PC-3 (cell line): ENCODE measurements at regions not wholly inside any gene's neighbourhood (a gene's known extent, or its start where the extent isn't known, plus 50 kb on each side); places are given as distances from the start of the nearest gene placed in this dataset.

Experiments
- ATAC-seq: fragments of 200-7000 bp; cut with Tn5 transposase; 2 replicates; pipeline ENCODE4 v1.9.1; 2020; ENCODE audit warnings: mild to moderate bottlenecking, moderate library complexity
- BruUV-seq: library from RNA; stranded (reverse); fragments of 400-500 nt; replicated peaks from 2 replicates; lab custom pipeline; 2021; lab: Mats Ljungman, UMichigan
- CTCF ChIA-PET: fragments of 300-600 bp; sonication (Branson Sonifier 250); formaldehyde crosslinking; loops from one replicate; lab custom pipeline; 2022; ENCODE audit warnings: antibody characterized with exemption; lab: Charles Lee
- POLR2A ChIA-PET: fragments of 300-600 bp; sonication (Branson Sonifier 250); formaldehyde crosslinking; loops from one replicate; lab custom pipeline; 2022; ENCODE audit warnings: antibody characterized with exemption; ENCODE audit not compliant: unreplicated experiment; lab: Charles Lee
- DNase-seq: peaks from one replicate; pipeline ENCODE4 v3.0.0-alpha.2; 2015
- H2AFZ ChIP-seq: fragments of 300-600 bp; sonication (generic); 2 replicates; pipeline ENCODE4 v1.6.0; 2016; ENCODE audit warnings: antibody characterized with exemption, low read length
- H3F3A ChIP-seq: fragments of 300-600 bp; sonication (generic); one replicate; pipeline ENCODE4 v1.6.0; 2017; ENCODE audit warnings: antibody characterized with exemption, low read length, control low read depth, mild to moderate bottlenecking; ENCODE audit not compliant: unreplicated experiment
- H3K27ac ChIP-seq: fragments of 300-600 bp; sonication (generic); 2 replicates; pipeline ENCODE4 v1.5.1; 2016; ENCODE audit warnings: mild to moderate bottlenecking, low read length
- H3K27me3 ChIP-seq: fragments of 300-600 bp; sonication (generic); 2 replicates; pipeline ENCODE4 v1.6.1; 2016; ENCODE audit warnings: low read length, mixed read lengths
- H3K36me3 ChIP-seq: fragments of 300-600 bp; sonication (generic); 2 replicates; pipeline ENCODE4 v1.6.1; 2016; ENCODE audit warnings: low read depth, mixed run types, low read length, mixed read lengths
- H3K4me1 ChIP-seq: fragments of 300-600 bp; sonication (generic); 2 replicates; pipeline ENCODE4 v1.5.1; 2016; ENCODE audit warnings: low read length; ENCODE audit not compliant: insufficient read depth
- H3K4me2 ChIP-seq: fragments of 300-600 bp; sonication (generic); 2 replicates; pipeline ENCODE4 v1.6.0; 2016; ENCODE audit warnings: low read length
- H3K4me3 ChIP-seq: fragments of 300-600 bp; sonication (generic); 2 replicates; pipeline ENCODE4 v1.5.1; 2016; ENCODE audit warnings: mild to moderate bottlenecking, low read length, mixed read lengths
- H3K79me2 ChIP-seq: fragments of 300-600 bp; sonication (generic); 2 replicates; pipeline ENCODE4 v1.6.1; 2017; ENCODE audit warnings: low read length, mixed read lengths
- H3K9ac ChIP-seq: fragments of 300-600 bp; sonication (generic); 2 replicates; pipeline ENCODE4 v1.6.0; 2016; ENCODE audit warnings: mild to moderate bottlenecking, low read length
- H3K9me2 ChIP-seq: fragments of 300-600 bp; sonication (generic); replicated peaks from 2 replicates; pipeline ENCODE4 v1.6.1; 2016; ENCODE audit warnings: mixed run types, low read length, mixed read lengths
- H3K9me3 ChIP-seq: fragments of 300-600 bp; sonication (generic); 2 replicates; pipeline ENCODE4 v1.6.1; 2016; ENCODE audit warnings: low read length, mixed read lengths
- H4K20me1 ChIP-seq: fragments of 300-600 bp; sonication (generic); 2 replicates; pipeline ENCODE4 v1.6.1; 2016; ENCODE audit warnings: low read length, mixed read lengths
- EZH2 ChIP-seq: fragments of 300-600 bp; sonication (generic); IDR thresholded peaks from one replicate; pipeline ENCODE4 v1.6.1; 2017; ENCODE audit warnings: antibody characterized with exemption, mild to moderate bottlenecking, low read length; ENCODE audit not compliant: unreplicated experiment
- EZH2phosphoT487 ChIP-seq: fragments of 300-600 bp; sonication (generic); IDR thresholded peaks from 2 replicates; pipeline ENCODE4 v1.6.1; 2018; ENCODE audit warnings: mild to moderate bottlenecking, antibody characterized with exemption, low read length, borderline replicate concordance
- intact Hi-C: fragments of 100-400 bp; cut with micrococcal nuclease; formaldehyde crosslinking; loops from 2 replicates; pipeline ENCODE4 v1.9.0; 2023
- TF ChIP-seq, protein P1 (sequence below): fragments of 300-600 bp; sonication (generic); conservative IDR thresholded peaks from 2 replicates; pipeline ENCODE4 v1.5.1; 2017; ENCODE audit warnings: antibody characterized with exemption, low read depth, mild to moderate bottlenecking, low read length

DNA sequence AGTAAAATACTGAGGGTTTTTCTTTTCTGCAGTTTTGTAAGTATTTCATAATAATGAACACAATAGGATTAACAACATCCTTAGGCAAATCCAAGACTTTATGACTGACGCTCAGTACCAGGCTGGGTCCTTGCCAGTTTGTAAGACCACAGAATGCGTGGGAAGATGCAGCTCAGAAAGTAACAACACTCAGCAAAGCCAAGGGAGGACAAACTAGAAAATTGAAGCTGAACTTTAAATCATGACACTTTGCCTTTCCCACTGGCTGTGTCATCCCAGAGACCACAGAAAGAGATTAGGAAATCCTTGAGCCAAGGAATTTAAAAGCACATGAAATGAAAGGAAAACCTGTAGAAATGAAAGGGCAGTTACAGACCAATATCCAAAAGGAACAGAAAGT lies 426.3 kb upstream of the CHRM3 start:
- H2AFZ ChIP-seq, result no peak overlapping the region
- no peaks in the 10 kb centered on the region for H3K36me3 ChIP-seq
- H3K79me2 ChIP-seq, result no peaks in the 10 kb centered on the region
- ATAC-seq (peak; percentile 61), DNase-seq (peak; percentile 97)
- no peaks in the 10 kb centered on the region for H4K20me1 ChIP-seq
- ChIA-PET CTCF (no interaction called here), POLR2A (no interaction called here)
- no peaks in the 10 kb centered on the region for H3K9me3 ChIP-seq
- H3K27me3 ChIP-seq, result no peaks in the 10 kb centered on the region
- H3F3A ChIP-seq, result no peaks in the 10 kb centered on the region
- BruUV-seq, result no TSS peak
- H3K4me1 ChIP-seq, result peaks cover 38% of the 10 kb centered on the region
- TF ChIP-seq, protein P1, sequence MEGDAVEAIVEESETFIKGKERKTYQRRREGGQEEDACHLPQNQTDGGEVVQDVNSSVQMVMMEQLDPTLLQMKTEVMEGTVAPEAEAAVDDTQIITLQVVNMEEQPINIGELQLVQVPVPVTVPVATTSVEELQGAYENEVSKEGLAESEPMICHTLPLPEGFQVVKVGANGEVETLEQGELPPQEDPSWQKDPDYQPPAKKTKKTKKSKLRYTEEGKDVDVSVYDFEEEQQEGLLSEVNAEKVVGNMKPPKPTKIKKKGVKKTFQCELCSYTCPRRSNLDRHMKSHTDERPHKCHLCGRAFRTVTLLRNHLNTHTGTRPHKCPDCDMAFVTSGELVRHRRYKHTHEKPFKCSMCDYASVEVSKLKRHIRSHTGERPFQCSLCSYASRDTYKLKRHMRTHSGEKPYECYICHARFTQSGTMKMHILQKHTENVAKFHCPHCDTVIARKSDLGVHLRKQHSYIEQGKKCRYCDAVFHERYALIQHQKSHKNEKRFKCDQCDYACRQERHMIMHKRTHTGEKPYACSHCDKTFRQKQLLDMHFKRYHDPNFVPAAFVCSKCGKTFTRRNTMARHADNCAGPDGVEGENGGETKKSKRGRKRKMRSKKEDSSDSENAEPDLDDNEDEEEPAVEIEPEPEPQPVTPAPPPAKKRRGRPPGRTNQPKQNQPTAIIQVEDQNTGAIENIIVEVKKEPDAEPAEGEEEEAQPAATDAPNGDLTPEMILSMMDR, result no peak
- TF ChIP-seq EZH2, result no peak
- TF ChIP-seq EZH2phosphoT487, result no peak
- peak overlapping the region; percentile 22; the same call in 1 of the 2 replicates for H3K4me3 ChIP-seq
- peak overlapping the region; percentile 91 for H3K27ac ChIP-seq
- peak overlapping the region; percentile 74 for H3K4me2 ChIP-seq
- no peaks in the 10 kb centered on the region for H3K9me2 ChIP-seq
- intact Hi-C loops, result loop anchor here (1.0 to 10.0 kb wide), 11 partner anchors 25 to 937 kb away; partner anchors contain the start of gene CHRM3
- H3K9ac ChIP-seq, result peak overlapping the region; percentile 60

DNA sequence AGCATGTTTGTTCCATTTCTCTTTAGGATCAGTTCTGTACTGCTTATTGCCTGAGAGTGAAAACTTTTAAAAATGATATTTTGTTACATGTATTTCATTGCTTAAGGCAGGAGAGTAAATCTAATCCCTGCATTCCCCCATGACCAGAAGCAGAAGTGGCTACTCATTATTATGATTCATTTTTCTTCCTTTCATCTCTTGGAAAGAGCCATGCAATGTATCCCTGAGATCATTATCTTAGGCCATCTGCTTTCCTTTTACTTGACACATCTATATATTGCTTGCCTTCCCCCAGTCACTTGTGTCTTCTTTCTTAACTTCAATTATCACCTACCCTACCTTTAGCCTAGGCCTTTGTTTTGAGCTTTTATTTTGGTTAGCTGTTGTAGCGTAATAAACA lies 430.4 kb upstream of the CHRM3 start:
- Histone ChIP-seq H3K9me3 (no peaks in the 10 kb centered on the region), H3K4me1 (peaks cover 32% of the 10 kb centered on the region), H3K27me3 (no peaks in the 10 kb centered on the region), H3K4me2 (no peak overlapping the region), H3K36me3 (no peaks in the 10 kb centered on the region), H3K4me3 (no peak overlapping the region), H3K9me2 (no peaks in the 10 kb centered on the region), H2AFZ (no peak overlapping the region), H3K27ac (no peak overlapping the region), H3K79me2 (no peaks in the 10 kb centered on the region), H3F3A (no peaks in the 10 kb centered on the region), H3K9ac (no peak overlapping the region), H4K20me1 (no peaks in the 10 kb centered on the region)
- no peak for TF ChIP-seq EZH2
- TF ChIP-seq, protein P1, result no peak
- no peak for TF ChIP-seq EZH2phosphoT487
- BruUV-seq, result no TSS peak
- ATAC-seq (no peak), DNase-seq (peak; percentile 29)
- intact Hi-C loops, result no loop called here
- ChIA-PET CTCF (no interaction called here), POLR2A (no interaction called here)

DNA sequence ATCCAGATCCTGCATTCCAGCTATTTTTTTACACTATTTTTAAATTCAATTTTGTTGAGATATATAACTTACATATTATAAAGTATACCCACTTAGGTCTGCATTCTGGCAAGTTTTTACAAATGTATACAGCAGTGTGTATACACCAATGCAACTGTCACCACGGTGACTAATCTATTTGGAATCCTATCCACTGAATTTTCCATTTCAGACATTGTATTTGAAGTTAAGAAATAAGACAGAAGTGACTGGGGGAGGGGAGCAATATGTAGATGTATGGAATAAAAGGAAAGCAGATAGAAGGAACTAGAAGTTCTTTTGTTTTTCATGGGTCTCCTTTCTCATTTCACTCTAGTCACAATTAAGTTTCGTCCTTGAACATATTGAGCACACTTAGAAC lies 431.5 kb upstream of the CHRM3 start:
- TF ChIP-seq, protein P1, result no peak
- TF ChIP-seq EZH2phosphoT487 (no peak), EZH2 (no peak)
- H3K4me1 ChIP-seq, result peaks cover 26% of the 10 kb centered on the region
- ChIA-PET CTCF (interaction anchor here (0.6 kb wide), 1 partner anchor 1142 kb away, joined by 3 read pairs; no protein-coding TSS in a partner anchor), POLR2A (no interaction called here)
- H3K9ac ChIP-seq, result no peak overlapping the region
- no peaks in the 10 kb centered on the region for H3K9me2 ChIP-seq
- H3K9me3 ChIP-seq, result no peaks in the 10 kb centered on the region
- no peak overlapping the region for H2AFZ ChIP-seq
- BruUV-seq, result no TSS peak
- intact Hi-C loops, result loop anchor here (5.0 kb wide), 3 partner anchors 488 to 1093 kb away; no protein-coding TSS in a partner anchor
- no peak overlapping the region for H3K27ac ChIP-seq
- H3F3A ChIP-seq, result no peaks in the 10 kb centered on the region
- peak; percentile 93 for DNase-seq
- H3K4me2 ChIP-seq, result peak overlapping the region; percentile 30
- H3K27me3 ChIP-seq, result no peaks in the 10 kb centered on the region
- no peaks in the 10 kb centered on the region for H3K36me3 ChIP-seq
- peak; percentile 77 for ATAC-seq
- H4K20me1 ChIP-seq, result no peaks in the 10 kb centered on the region
- no peak overlapping the region for H3K4me3 ChIP-seq
- H3K79me2 ChIP-seq, result no peaks in the 10 kb centered on the region
